Ovary (tissue), 7 donors: ENCODE measurements at regions not wholly inside any gene's neighbourhood (a gene's known extent, or its start where the extent isn't known, plus 50 kb on each side); places are given as distances from the start of the nearest gene placed in this dataset.
"Not testable (repeated sequence)": the region's sequence is repeated elsewhere in the genome, so short reads cannot be mapped to it uniquely, and the experiment has no call there.

ENCODE experiments used
- DNase-seq, 5 donors: peaks; one replicate each; pipeline ENCODE4 v3.0.0-alpha.2; 2019 to 2020
- H3K27ac ChIP-seq, 2 donors: fragments of 200-600 bp; one replicate each; pipeline versions ENCODE4 v1.5.1 to v1.8.0; 2019 to 2022
- H3K27me3 ChIP-seq: fragments of 200-600 bp; one replicate; pipeline ENCODE4 v1.8.0; 2022
- H3K36me3 ChIP-seq: fragments of 200-600 bp; sonication (generic); one replicate; pipeline ENCODE4 v1.5.1; 2019
- H3K4me1 ChIP-seq: one replicate; pipeline ENCODE4 v1.8.1; 2013; ENCODE audit warnings: mild to moderate bottlenecking, moderate library complexity; ENCODE audit not compliant: insufficient read depth
- H3K4me3 ChIP-seq: fragments of 200-600 bp; sonication (generic); one replicate; pipeline ENCODE4 v1.5.1; 2017
- H3K9me3 ChIP-seq, 2 donors: fragments of 200-600 bp in 1 of 2; sonication (generic) in 1 of 2; one replicate each; pipeline versions ENCODE4 v1.5.1 to v1.8.1; 2013 to 2019; ENCODE audit warnings: mild to moderate bottlenecking in 1 of 2, moderate library complexity in 1 of 2
- EP300 ChIP-seq: sonication (generic); formaldehyde crosslinking; IDR thresholded peaks from one replicate; pipeline ENCODE4 v1.6.1; 2017; ENCODE audit warnings: antibody characterized with exemption
- POLR2A ChIP-seq: fragments of 450-650 bp; IDR thresholded peaks from one replicate; pipeline ENCODE4 v1.6.1; 2017; ENCODE audit warnings: antibody characterized with exemption, mild to moderate bottlenecking, moderate library complexity
- WGBS, 3 donors: extraction: QIAGEN DNeasy Blood & Tissue Kit in 1 of 3; methylation state at CpG; one replicate each; pipeline versions ENCODE4 v1.1.5 to v1.1.7; 2013 to 2017; 5-methylcytosine and 5-hydroxymethylcytosine counted together
- intact Hi-C, 4 donors: fragments of 100-400 bp; cut with DNase I; formaldehyde crosslinking; loops; one replicate each; pipeline versions ENCODE4 v1.11.0 to v1.15.1; 2022 to 2023
- TF ChIP-seq, protein P1 (sequence below), 3 donors: fragments of 450-650 bp in 2 of 3; fragments of 200-600 bp in 1 of 3; IDR thresholded peaks; one replicate each; pipeline versions ENCODE4 v1.5.1 to v1.8.0; 2016 to 2022; ENCODE audit warnings: antibody characterized with exemption in 3 of 3, mild to moderate bottlenecking in 1 of 3
- donor health status: DM: no; HTN: no; CAD: no; lungs with moderate emphysema.
- donor health status: DM: no; HTN: no; CAD: no.
- donor health status: Bipolar disorder and iron deficiency.
- donor health status: DM: no; HTN: no; CAD: no.
- donor health status: DM: yes; HTN: yes; CAD: no.

DNA sequence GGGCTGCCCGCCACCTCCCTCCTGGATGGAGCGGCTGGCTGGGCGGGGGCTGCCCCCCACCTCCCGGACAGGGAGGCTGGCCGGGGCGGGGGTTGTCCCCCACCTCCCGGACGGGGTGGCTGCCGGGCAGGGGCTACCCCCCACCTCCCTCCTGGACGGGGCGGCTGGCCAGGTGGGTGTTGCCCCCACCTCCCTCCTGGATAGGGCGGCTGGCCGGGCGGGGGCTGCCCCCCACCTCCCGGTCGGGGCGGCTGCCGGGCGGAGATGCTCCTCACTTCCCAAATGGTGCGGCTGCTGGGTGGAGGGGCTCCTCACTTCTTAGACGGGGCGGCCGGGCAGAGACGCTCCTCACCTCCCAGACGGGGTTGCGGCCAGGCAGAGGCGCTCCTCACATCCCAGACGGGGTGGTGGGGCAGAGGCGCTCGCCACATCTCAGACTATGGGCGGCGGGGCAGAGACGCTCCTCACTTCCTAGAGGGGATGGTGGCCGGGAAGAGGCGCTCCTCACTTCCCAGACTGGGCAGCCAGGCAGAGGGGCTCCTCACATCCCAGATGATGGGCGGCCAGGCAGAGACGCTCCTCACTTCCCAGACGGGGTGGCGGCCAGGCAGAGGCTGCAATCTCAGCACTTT, 153.9 kb upstream of the OR4C13 start:
- H3K27ac ChIP-seq, DNase-seq, H3K4me1 ChIP-seq, H3K9me3 ChIP-seq, intact Hi-C loops, H3K36me3 ChIP-seq, H3K27me3 ChIP-seq, H3K4me3 ChIP-seq: not testable (repeated sequence)
- 80 to 86% (median 82%) methylated on average over 17 to 34 of the region's 39 CpGs for WGBS, 3 donors

DNA sequence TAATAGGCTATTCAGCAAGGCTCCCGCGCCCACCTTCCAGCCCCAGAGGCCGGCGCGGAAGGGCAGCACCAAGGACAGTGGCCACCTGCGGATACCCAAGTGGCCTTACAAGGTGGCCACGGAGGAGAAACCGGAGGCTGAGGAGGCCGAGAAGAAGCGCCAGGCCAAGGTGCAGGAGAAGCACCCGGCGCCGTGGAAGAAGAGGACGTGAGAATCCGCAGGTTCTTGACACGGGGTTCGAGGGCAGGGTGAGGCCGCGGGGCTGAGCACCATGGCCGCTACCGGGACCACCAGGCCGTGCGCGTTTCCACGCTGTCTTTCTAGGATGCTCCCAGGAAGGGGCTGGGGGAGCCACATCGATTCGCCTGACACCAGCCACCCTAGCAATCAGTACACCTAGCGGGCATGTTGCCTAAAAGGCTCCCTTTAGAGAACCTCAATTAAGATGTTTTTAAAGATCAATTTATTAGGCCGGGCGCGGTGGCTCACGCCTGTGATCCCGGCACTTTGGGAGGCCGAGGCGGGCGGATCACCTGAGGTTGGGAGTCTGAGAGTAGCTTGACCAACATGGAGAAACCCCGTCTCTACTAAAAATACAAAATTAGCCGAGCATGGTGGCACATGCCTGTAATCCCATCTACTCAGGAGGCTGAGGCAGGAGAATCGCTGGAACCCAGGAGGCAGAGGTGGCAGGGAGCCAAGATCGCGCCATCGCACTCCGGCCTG, 134.3 kb upstream of the OR4C13 start:
- H3K4me1 ChIP-seq, H3K4me3 ChIP-seq, H3K27ac ChIP-seq, H3K27me3 ChIP-seq, DNase-seq, H3K36me3 ChIP-seq, H3K9me3 ChIP-seq: not testable (repeated sequence)
- 90 to 91% (median 90%) methylated on average over 42 to 43 of the region's 43 CpGs for WGBS, 3 donors
- intact Hi-C loops, result loop anchor here in 1 of 4 donors (5.0 kb wide), 1 partner anchor 34 kb away; no protein-coding TSS in a partner anchor

DNA sequence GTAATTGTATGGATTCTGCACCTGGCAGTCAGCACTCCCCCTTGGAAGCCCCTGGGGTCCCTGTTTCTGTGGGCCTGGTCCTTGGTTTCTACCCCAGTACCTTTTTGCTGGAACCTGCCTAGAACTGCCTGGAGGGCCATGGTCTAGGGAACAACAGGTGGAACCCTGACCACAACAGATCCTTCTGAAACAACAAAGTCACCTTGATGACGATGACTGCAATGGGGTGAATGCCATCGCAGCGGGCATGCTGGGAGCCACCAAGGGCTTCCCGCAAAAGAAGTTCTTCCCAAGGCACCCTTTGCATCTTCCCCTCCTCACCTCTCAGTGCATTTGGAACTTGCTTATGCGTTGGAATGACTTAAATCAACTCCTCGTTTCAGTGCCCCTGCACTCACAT, 129.0 kb upstream of the OR4C13 start:
- DNase-seq, H3K9me3 ChIP-seq, H3K4me1 ChIP-seq, H3K27me3 ChIP-seq, intact Hi-C loops, H3K27ac ChIP-seq, H3K36me3 ChIP-seq, H3K4me3 ChIP-seq: not testable (repeated sequence)
- 63 to 72% (median 70%) methylated on average over 6 of the region's 6 CpGs for WGBS, 3 donors

DNA sequence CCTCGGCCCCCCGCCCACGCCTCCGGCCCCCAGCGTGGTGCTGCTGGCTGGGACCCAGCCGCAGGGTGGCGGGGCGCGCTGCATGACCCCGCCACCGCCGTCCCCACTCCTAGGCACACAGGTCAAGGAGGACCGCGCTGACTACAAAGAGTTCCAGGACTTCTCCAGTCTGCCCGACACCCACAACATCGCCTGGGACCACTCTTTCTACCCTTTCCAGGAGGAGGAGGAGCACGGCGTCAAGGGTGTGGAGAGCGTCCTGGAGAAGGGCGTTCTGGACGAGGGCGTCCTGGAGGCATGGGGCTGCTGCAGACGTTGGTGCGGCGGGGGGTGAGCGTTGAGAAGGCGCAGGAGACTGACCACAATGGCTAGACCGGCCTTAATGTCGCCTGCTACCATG, 101.7 kb upstream of the OR4C13 start:
- not testable (repeated sequence) for H3K36me3 ChIP-seq, H3K27ac ChIP-seq, H3K4me3 ChIP-seq, H3K27me3 ChIP-seq, DNase-seq, H3K9me3 ChIP-seq, H3K4me1 ChIP-seq
- intact Hi-C loops, result loop anchor here in 1 of 4 donors (5.0 kb wide), 1 partner anchor 33 kb away; no protein-coding TSS in a partner anchor
- WGBS, 3 donors, result 90 to 93% (median 92%) methylated on average over 29 of the region's 29 CpGs

DNA sequence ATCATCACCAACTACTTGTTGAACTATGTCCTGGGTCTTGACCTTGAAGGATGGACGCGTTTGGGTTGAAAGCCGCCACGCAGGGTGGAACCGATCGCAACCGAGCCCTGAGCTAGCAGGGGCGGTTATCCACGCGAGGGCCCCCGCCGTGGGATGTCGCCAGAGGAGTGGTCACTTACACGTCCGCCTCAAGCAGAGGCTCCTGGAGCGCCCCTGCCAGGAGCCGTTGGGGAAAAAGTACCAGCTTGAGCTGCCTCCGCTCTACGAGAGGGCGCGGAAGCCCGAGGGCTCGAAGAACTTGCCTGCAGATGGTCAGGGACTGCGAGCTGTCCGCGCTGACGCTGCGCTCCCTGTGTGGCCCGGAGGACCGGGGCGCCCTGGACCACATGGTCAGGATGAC, 100.7 kb upstream of the OR4C13 start:
- TF ChIP-seq, protein P1, sequence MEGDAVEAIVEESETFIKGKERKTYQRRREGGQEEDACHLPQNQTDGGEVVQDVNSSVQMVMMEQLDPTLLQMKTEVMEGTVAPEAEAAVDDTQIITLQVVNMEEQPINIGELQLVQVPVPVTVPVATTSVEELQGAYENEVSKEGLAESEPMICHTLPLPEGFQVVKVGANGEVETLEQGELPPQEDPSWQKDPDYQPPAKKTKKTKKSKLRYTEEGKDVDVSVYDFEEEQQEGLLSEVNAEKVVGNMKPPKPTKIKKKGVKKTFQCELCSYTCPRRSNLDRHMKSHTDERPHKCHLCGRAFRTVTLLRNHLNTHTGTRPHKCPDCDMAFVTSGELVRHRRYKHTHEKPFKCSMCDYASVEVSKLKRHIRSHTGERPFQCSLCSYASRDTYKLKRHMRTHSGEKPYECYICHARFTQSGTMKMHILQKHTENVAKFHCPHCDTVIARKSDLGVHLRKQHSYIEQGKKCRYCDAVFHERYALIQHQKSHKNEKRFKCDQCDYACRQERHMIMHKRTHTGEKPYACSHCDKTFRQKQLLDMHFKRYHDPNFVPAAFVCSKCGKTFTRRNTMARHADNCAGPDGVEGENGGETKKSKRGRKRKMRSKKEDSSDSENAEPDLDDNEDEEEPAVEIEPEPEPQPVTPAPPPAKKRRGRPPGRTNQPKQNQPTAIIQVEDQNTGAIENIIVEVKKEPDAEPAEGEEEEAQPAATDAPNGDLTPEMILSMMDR (IDR thresholded peaks at IDR 0.05), result no peak
- no peak for TF ChIP-seq EP300
- TF ChIP-seq POLR2A, result no peak
- 68 to 84% (median 72%) methylated on average over 31 of the region's 31 CpGs for WGBS, 3 donors
- no peak for DNase-seq
- intact Hi-C loops, result loop anchor here in 1 of 4 donors (5.0 kb wide), 1 partner anchor 34 kb away; no protein-coding TSS in a partner anchor
- Histone ChIP-seq H3K36me3 (no peaks in the 10 kb centered on the region), H3K4me3 (no peak overlapping the region), H3K27me3 (no peaks in the 10 kb centered on the region), H3K9me3 (peaks cover 0 to 9% of the 10 kb centered on the region in 2 donors), H3K4me1 (no peaks in the 10 kb centered on the region), H3K27ac (no peak overlapping the region)

DNA sequence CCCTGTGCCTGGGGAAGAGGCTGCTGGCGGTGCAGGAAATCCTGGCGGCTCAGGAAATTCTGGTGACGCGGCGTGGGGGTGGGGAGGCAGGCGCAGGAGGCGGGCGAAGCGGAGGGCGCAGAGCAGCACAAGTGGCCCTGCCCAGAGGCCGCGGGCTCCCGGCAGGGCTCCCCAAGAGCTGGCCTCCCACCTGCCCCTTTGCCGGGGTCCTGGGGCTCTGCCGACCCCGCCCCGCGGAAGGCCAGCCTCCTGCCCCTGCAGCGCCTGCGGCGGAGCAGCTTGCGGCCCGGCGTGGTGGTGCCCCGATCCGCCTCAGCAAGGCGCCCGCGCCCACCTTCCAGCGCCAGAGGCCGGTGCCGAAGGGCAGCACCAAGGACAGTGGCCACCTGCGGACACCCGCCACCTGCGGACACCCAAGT, 100.2 kb upstream of the OR4C13 start:
- Histone ChIP-seq H3K4me3 (no peak overlapping the region), H3K36me3 (no peaks in the 10 kb centered on the region), H3K27ac (no peak overlapping the region), H3K9me3 (peaks cover 0 to 9% of the 10 kb centered on the region in 2 donors), H3K4me1 (no peaks in the 10 kb centered on the region), H3K27me3 (no peaks in the 10 kb centered on the region)
- intact Hi-C loops, result loop anchor here in 1 of 4 donors (5.0 kb wide), 1 partner anchor 35 kb away; no protein-coding TSS in a partner anchor
- TF ChIP-seq EP300 (no peak), POLR2A (no peak)
- TF ChIP-seq, protein P1 (IDR thresholded peaks at IDR 0.05), result no peak
- no peak for DNase-seq
- 43 to 63% (median 49%) methylated on average over 26 to 35 of the region's 35 CpGs for WGBS, 3 donors

DNA sequence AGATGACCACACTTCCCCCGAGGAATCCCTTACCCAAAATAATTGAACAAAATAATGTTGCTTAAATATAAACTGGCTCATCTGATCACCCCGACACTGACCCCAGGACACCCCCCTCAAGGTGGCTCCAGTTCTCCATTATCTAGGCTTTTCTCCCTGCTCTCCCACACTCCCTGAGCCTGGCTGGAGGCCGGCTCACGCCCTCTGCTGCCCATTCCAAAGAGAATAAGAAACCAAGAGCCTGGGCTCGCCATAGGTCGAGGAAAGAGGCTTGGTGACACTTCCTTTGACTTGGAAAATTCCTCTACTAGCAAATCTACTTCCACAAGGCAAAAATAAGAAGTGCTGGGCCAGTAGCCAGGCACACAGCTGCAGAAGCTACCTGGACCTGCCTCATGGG, 63.3 kb upstream of the OR4C13 start:
- H3K27ac ChIP-seq, H3K27me3 ChIP-seq, DNase-seq, intact Hi-C loops, H3K4me3 ChIP-seq, H3K36me3 ChIP-seq, H3K4me1 ChIP-seq, H3K9me3 ChIP-seq: not testable (repeated sequence)
- WGBS, 3 donors, result 49 to 66% (median 50%) methylated on average over 6 of the region's 6 CpGs

DNA sequence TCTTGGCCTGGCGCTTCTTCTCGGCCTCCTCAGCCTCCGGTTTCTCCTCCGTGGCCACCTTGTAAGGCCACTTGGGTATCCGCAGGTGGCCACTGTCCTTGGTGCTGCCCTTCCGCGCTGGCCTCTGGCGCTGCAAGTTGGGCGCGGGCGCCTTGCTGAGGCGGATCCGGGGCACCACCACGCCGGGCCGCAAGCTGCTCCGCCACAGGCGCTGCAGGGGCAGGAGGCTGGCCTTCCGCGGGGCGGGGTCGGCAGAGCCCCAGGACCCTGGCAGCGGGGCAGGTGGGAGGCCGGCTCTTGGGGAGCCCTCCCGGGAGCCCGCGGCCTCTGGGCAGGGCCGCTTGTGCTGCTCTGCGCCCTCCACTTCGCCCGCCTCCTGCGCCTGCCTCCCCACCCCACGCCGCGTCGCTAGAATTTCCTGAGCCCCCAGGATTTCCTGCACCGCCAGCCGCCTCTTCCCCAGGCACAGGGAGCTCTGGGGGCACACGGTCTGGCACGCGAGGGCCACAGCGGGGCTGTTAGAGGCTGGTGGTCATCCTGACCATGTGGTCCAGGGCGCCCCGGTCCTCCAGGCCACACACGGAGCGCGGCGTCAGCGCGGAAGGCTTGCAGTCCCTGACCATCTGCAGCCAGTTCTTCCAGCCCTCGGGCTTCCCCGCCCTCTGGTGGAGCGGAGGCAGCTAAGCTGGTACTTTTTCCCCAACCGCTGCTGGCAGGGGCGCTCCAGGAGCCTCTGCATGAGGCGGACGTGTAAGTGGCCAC, 60.1 kb upstream of the OR4C13 start:
- H3K36me3 ChIP-seq, H3K27ac ChIP-seq, H3K27me3 ChIP-seq, intact Hi-C loops, DNase-seq, H3K4me3 ChIP-seq, H3K9me3 ChIP-seq, H3K4me1 ChIP-seq: not testable (repeated sequence)
- 19 to 49% (median 32%) methylated on average over 43 to 57 of the region's 57 CpGs for WGBS, 3 donors

DNA sequence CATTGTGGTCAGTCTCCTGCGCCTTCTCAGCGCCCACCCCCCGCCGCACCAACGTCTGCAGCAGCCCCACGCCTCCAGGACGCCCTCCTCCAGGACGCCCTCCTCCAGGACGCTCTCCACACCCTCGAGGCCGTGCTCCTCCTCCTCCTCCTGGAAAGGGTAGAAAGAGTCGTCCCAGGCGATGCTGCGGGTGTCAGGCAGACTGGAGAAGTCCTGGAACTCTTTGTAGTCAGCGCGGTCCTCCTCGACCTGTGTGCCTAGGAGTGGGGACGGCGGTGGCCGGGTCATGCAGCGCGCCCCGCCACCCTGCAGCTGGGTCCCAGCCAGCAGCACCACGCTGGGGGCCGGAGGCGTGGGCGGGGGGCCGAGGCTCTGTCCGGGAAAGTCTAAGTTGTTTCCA, 58.7 kb upstream of the OR4C13 start:
- H3K4me1 ChIP-seq, H3K36me3 ChIP-seq, H3K27me3 ChIP-seq, H3K4me3 ChIP-seq, DNase-seq, intact Hi-C loops, H3K27ac ChIP-seq, H3K9me3 ChIP-seq: not testable (repeated sequence)
- 81 to 86% (median 83%) methylated on average over 29 of the region's 29 CpGs for WGBS, 3 donors
